T-helper 2 cell treated with Interferon-gamma antibody and Interleukin-4, amounts not matched to agents 100 ng/mL and 5 ng/mL, for 36 hours (primary cell): ENCODE measurements at regions not wholly inside any gene's neighbourhood (a gene's known extent, or its start where the extent isn't known, plus 50 kb on each side); places are given as distances from the start of the nearest gene placed in this dataset.

Experiments used
- intact Hi-C: fragments of 100-400 bp; cut with micrococcal nuclease; formaldehyde crosslinking; loops from one replicate; pipeline ENCODE4 v1.15.1; 2023

- intact Hi-C loops = no loop called here
Observed at GRCh38 chr2:20559277-20559676, 91.6 kb downstream of the HS1BP3 start.

GRCh38 chr2:20560011-20560410 is 90.9 kb downstream of the HS1BP3 start:
- intact Hi-C loops = no loop called here

GRCh38 chr2:20560891-20561636 is 89.8 kb downstream of the HS1BP3 start:
- intact Hi-C loops = no loop called here

- intact Hi-C loops = no loop called here
Observed at GRCh38 chr2:20561637-20562454, 89.1 kb downstream of the HS1BP3 start.

GRCh38 chr2:20562540-20563225 is 88.2 kb downstream of the HS1BP3 start:
- intact Hi-C loops = no loop called here

- intact Hi-C loops = no loop called here
Observed at GRCh38 chr2:20563251-20563650, 87.6 kb downstream of the HS1BP3 start.

- intact Hi-C loops = no loop called here
Observed at GRCh38 chr2:20563833-20564232, 87.1 kb downstream of the HS1BP3 start.

GRCh38 chr2:20565101-20565622 is 85.7 kb downstream of the HS1BP3 start:
- intact Hi-C loops = no loop called here

GRCh38 chr2:20565623-20566236 is 85.2 kb downstream of the HS1BP3 start:
- intact Hi-C loops = no loop called here

GRCh38 chr2:20566331-20566730 is 84.6 kb downstream of the HS1BP3 start:
- intact Hi-C loops = no loop called here

- intact Hi-C loops = no loop called here
Observed at GRCh38 chr2:20567159-20567925, 83.6 kb downstream of the HS1BP3 start.
